HepG2 (cell line): ENCODE measurements at regions not wholly inside any gene's neighbourhood (a gene's known extent, or its start where the extent isn't known, plus 50 kb on each side); places are given as distances from the start of the nearest gene placed in this dataset.

Experiments used
- ATAC-seq: fragments of 200-7000 bp; cut with Tn5 transposase; 3 replicates; pipeline ENCODE4 v1.9.1; 2020; ENCODE audit warnings: mild to moderate bottlenecking, moderate library complexity
- BruUV-seq: library from RNA; stranded (reverse); fragments of 400-500 nt; replicated peaks from 2 replicates; lab custom pipeline; 2021; lab: Mats Ljungman, UMichigan
- CTCF ChIA-PET: fragments of 300-600 bp; formaldehyde crosslinking; extraction: SDS; loops from one replicate; lab custom pipeline; 2021; ENCODE audit warnings: low total read pairs, inconsistent platforms, low intra/inter-chr PET ratio; lab: Yijun Ruan, JAX
- POLR2A ChIA-PET: fragments of 350-600 bp; sonication (Branson Sonifier 250); formaldehyde crosslinking; loops from one replicate; lab custom pipeline; 2020; ENCODE audit warnings: antibody characterized with exemption, inconsistent platforms; lab: Yijun Ruan, JAX
- DNase-seq: peaks from one replicate; pipeline ENCODE4 v3.0.0-alpha.2; 2015; ENCODE audit warnings: low spot score
- FAIRE-seq: peaks from 3 replicates; lab custom pipeline; 2011; peaks lifted over from hg19 to GRCh38; lab: Jason Lieb, UNC
- H2AFZ ChIP-seq: one replicate; pipeline ENCODE4 v1.6.1; 2011; ENCODE audit warnings: low read length, inconsistent platforms
- H3K27ac ChIP-seq: fragments of 300-600 bp; 3 replicates; pipeline ENCODE4 v1.8.0; 2011; ENCODE audit warnings: mixed run types, mild to moderate bottlenecking, mixed read lengths, low read length, inconsistent platforms; ENCODE audit not compliant: insufficient read depth; ENCODE audit errors: extremely low read length
- H3K27me3 ChIP-seq, 2 experiments: fragments of 200-600 bp in 1 of 2; 2 replicates in 1 of 2; 3 replicates in 1 of 2; pipeline versions ENCODE4 v1.6.0 to v1.8.0; 2011; ENCODE audit warnings: low read length in 2 of 2, mild to moderate bottlenecking in 2 of 2, moderate library complexity in 2 of 2, inconsistent platforms in 1 of 2; ENCODE audit not compliant: insufficient read depth in 2 of 2, control insufficient read depth in 1 of 2
- H3K36me3 ChIP-seq, 2 experiments: fragments of 200-600 bp in 1 of 2; replicated peaks in 1 of 2; 2 replicates in 1 of 2; 3 replicates in 1 of 2; pipeline versions ENCODE4 v1.5.1 to v1.8.0; 2011; ENCODE audit warnings: low read length in 2 of 2, inconsistent platforms in 1 of 2; ENCODE audit not compliant: insufficient read depth in 2 of 2, control insufficient read depth in 1 of 2
- H3K4me1 ChIP-seq: 2 replicates; pipeline ENCODE4 v1.5.1; 2012; ENCODE audit warnings: low read length, inconsistent platforms; ENCODE audit not compliant: insufficient read depth
- H3K4me2 ChIP-seq: 2 replicates; pipeline ENCODE4 v1.6.0; 2011; ENCODE audit warnings: low read depth, low read length, inconsistent platforms
- H3K4me3 ChIP-seq, 3 experiments: fragments of 200-600 bp in 1 of 3; sonication (generic), shearing (Covaris generic) in 1 of 3; replicated peaks in 1 of 3; 2 replicates each; pipeline ENCODE4 v1.5.1; 2011 to 2016; ENCODE audit warnings: low read length in 3 of 3, inconsistent platforms in 2 of 3, low read depth in 2 of 3, mild to moderate bottlenecking in 2 of 3, control low read depth in 1 of 3, mixed read lengths in 1 of 3; ENCODE audit not compliant: insufficient read depth in 1 of 3
- H3K79me2 ChIP-seq: one replicate; pipeline ENCODE4 v1.6.1; 2011; ENCODE audit warnings: low read length, inconsistent platforms; ENCODE audit not compliant: insufficient read depth
- H3K9ac ChIP-seq: 2 replicates; pipeline ENCODE4 v1.6.0; 2011; ENCODE audit warnings: mild to moderate bottlenecking, low read depth, low read length, inconsistent platforms; ENCODE audit not compliant: insufficient read depth
- H3K9me3 ChIP-seq: 2 replicates; pipeline ENCODE4 v1.5.1; 2012; ENCODE audit warnings: mild to moderate bottlenecking, low read length
- H4K20me1 ChIP-seq: 2 replicates; pipeline ENCODE4 v1.6.0; 2011; ENCODE audit warnings: inconsistent platforms, mild to moderate bottlenecking, low read length, moderate library complexity; ENCODE audit not compliant: insufficient read depth
- BCLAF1 ChIP-seq: fragments of 450-650 bp; IDR thresholded peaks from 2 replicates; pipeline ENCODE4 v1.6.1; 2017; ENCODE audit warnings: mild to moderate bottlenecking
- HDAC1 ChIP-seq: sonication (generic); formaldehyde crosslinking; IDR thresholded peaks from 2 replicates; pipeline ENCODE4 v1.5.1; 2020; ENCODE audit warnings: mild to moderate bottlenecking, missing genetic modification reagents
- STAT5B ChIP-seq: sonication (generic); formaldehyde crosslinking; IDR thresholded peaks from 2 replicates; pipeline ENCODE4 v1.4.0; 2020; ENCODE audit warnings: missing genetic modification reagents
- TRIM22 ChIP-seq: fragments of 450-650 bp; IDR thresholded peaks from 2 replicates; pipeline ENCODE4 v1.6.1; 2017
- ZC3H4 ChIP-seq: sonication (generic); formaldehyde crosslinking; IDR thresholded peaks from 2 replicates; pipeline ENCODE4 v1.4.0; 2020; ENCODE audit warnings: missing genetic modification reagents, borderline replicate concordance
- ZFP91 ChIP-seq: sonication (generic); formaldehyde crosslinking; IDR thresholded peaks from 2 replicates; pipeline ENCODE4 v1.9.0; 2022; ENCODE audit warnings: missing genetic modification reagents, mild to moderate bottlenecking, borderline replicate concordance
- ZNF160 ChIP-seq: sonication (generic); formaldehyde crosslinking; IDR thresholded peaks from 2 replicates; pipeline ENCODE4 v1.8.0; 2022; ENCODE audit warnings: mild to moderate bottlenecking, inconsistent platforms, missing genetic modification reagents
- ZNF224 ChIP-seq: sonication (generic); formaldehyde crosslinking; IDR thresholded peaks from 2 replicates; pipeline ENCODE4 v1.5.0; 2020; ENCODE audit warnings: mild to moderate bottlenecking, missing genetic modification reagents
- ZNF33A ChIP-seq: sonication (generic); formaldehyde crosslinking; IDR thresholded peaks from 2 replicates; pipeline ENCODE4 v1.5.1; 2020; ENCODE audit warnings: missing genetic modification reagents, mild to moderate bottlenecking, moderate library complexity, borderline replicate concordance
- ZNF569 ChIP-seq: sonication (generic); formaldehyde crosslinking; IDR thresholded peaks from 2 replicates; pipeline ENCODE4 v1.5.0; 2020; ENCODE audit warnings: mild to moderate bottlenecking, missing genetic modification reagents, moderate library complexity, borderline replicate concordance
- ZNF703 ChIP-seq: sonication (generic); formaldehyde crosslinking; IDR thresholded peaks from 2 replicates; pipeline ENCODE4 v1.5.1; 2020; ENCODE audit warnings: missing genetic modification reagents, mild to moderate bottlenecking, moderate library complexity, borderline replicate concordance
- WGBS: methylation state at CpG from one replicate; pipeline ENCODE4 v1.1.6; 2017; ENCODE audit warnings: low lambda C conversion rate; 5-methylcytosine and 5-hydroxymethylcytosine counted together
- in situ Hi-C: cut with HindIII; loops from 2 replicates; pipeline ENCODE4 v1.10.0; 2017; ENCODE audit warnings: low pct_unique_long_range_greater_than_20kb; ENCODE audit not compliant: extremely low pct_ligation_motif_present
- intact Hi-C: fragments of 100-400 bp; cut with micrococcal nuclease; formaldehyde crosslinking; loops from one replicate; pipeline ENCODE4 v1.10.0; 2022; ENCODE audit not compliant: unreplicated experiment
- TF ChIP-seq, protein P1 (sequence below): sonication (generic); formaldehyde crosslinking; IDR thresholded peaks from 2 replicates; pipeline ENCODE4 v1.4.0; 2020; ENCODE audit warnings: missing genetic modification reagents

GRCh38 chr13:81442904-81443303 is 1102.0 kb upstream of the SPRY2 start:
- intact Hi-C loops = no loop called here
- WGBS = 0% methylated on average over 1 of the region's 1 CpG
- ChIA-PET CTCF (no interaction called here), POLR2A (no interaction called here)
- Histone ChIP-seq H3K9me3 (no peaks in the 10 kb centered on the region), H3K9ac (no peak overlapping the region), H3K4me3 (no peak overlapping the region), H2AFZ (no peak overlapping the region), H3K27me3 (no peaks in the 10 kb centered on the region; a peak in 1 of 5 replicates), H3K36me3 (no peaks in the 10 kb centered on the region), H4K20me1 (no peaks in the 10 kb centered on the region), H3K79me2 (no peaks in the 10 kb centered on the region), H3K27ac (no peak overlapping the region), H3K4me1 (no peaks in the 10 kb centered on the region), H3K4me2 (no peak overlapping the region)
- in situ Hi-C loops = no loop called here
- ATAC-seq (no peak), DNase-seq (no peak), FAIRE-seq (no peak)
- BruUV-seq = no TSS peak
- TF ChIP-seq ZNF33A (CRISPR knock-in tag) (no peak), TRIM22 (no peak), ZNF160 (CRISPR knock-in tag) (no peak), STAT5B (no peak), ZNF569 (CRISPR knock-in tag) (no peak), HDAC1 (CRISPR knock-in tag) (no peak), BCLAF1 (no peak), ZC3H4 (CRISPR knock-in tag) (no peak), ZNF703 (CRISPR knock-in tag) (no peak), ZNF224 (CRISPR knock-in tag) (no peak), ZFP91 (CRISPR knock-in tag) (no peak)
- TF ChIP-seq, protein P1, sequence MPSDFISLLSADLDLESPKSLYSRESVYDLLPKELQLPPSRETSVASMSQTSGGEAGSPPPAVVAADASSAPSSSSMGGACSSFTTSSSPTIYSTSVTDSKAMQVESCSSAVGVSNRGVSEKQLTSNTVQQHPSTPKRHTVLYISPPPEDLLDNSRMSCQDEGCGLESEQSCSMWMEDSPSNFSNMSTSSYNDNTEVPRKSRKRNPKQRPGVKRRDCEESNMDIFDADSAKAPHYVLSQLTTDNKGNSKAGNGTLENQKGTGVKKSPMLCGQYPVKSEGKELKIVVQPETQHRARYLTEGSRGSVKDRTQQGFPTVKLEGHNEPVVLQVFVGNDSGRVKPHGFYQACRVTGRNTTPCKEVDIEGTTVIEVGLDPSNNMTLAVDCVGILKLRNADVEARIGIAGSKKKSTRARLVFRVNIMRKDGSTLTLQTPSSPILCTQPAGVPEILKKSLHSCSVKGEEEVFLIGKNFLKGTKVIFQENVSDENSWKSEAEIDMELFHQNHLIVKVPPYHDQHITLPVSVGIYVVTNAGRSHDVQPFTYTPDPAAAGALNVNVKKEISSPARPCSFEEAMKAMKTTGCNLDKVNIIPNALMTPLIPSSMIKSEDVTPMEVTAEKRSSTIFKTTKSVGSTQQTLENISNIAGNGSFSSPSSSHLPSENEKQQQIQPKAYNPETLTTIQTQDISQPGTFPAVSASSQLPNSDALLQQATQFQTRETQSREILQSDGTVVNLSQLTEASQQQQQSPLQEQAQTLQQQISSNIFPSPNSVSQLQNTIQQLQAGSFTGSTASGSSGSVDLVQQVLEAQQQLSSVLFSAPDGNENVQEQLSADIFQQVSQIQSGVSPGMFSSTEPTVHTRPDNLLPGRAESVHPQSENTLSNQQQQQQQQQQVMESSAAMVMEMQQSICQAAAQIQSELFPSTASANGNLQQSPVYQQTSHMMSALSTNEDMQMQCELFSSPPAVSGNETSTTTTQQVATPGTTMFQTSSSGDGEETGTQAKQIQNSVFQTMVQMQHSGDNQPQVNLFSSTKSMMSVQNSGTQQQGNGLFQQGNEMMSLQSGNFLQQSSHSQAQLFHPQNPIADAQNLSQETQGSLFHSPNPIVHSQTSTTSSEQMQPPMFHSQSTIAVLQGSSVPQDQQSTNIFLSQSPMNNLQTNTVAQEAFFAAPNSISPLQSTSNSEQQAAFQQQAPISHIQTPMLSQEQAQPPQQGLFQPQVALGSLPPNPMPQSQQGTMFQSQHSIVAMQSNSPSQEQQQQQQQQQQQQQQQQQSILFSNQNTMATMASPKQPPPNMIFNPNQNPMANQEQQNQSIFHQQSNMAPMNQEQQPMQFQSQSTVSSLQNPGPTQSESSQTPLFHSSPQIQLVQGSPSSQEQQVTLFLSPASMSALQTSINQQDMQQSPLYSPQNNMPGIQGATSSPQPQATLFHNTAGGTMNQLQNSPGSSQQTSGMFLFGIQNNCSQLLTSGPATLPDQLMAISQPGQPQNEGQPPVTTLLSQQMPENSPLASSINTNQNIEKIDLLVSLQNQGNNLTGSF (CRISPR knock-in tag) = no peak
